GM12801 (cell line): ENCODE measurements at regions not wholly inside any gene's neighbourhood (a gene's known extent, or its start where the extent isn't known, plus 50 kb on each side); places are given as distances from the start of the nearest gene placed in this dataset.

Experiments used
- CTCF ChIP-seq: IDR thresholded peaks from one replicate; pipeline ENCODE4 v1.5.1; 2011; ENCODE audit warnings: control low read depth; ENCODE audit not compliant: insufficient read length; ENCODE audit errors: extremely low read depth

- no peak for TF ChIP-seq CTCF
These were observed 122.2 kb downstream of the ANKRD60 start for GRCh38 chr20:58106143-58106750.

DNA sequence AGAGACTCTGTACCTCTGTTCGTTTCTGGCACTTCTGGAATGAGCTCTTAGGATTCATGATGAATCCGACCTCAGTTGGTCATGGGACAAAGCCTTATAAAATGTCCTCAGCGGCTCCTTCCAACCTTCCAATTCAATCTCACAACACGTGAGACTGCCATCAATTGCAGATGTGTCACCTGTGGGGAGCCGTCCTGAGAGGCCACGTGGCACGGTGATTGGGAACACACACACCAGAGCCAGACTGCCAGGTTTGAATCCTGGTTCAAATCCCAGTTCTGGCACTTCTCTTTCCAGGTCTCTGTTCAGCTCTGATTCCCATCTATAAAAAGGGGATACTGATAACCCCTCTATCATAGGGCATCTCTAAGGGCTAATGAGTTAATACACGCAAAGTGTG, 124.5 kb downstream of the ANKRD60 start:
- TF ChIP-seq CTCF, result no peak

- TF ChIP-seq CTCF, result no peak
These were observed 124.9 kb downstream of the ANKRD60 start for GRCh38 chr20:58103517-58103904.

GRCh38 chr20:58102744-58103516, 125.5 kb downstream of the ANKRD60 start:
- TF ChIP-seq CTCF, result no peak

- TF ChIP-seq CTCF, result no peak
These were observed 126.2 kb downstream of the ANKRD60 start for GRCh38 chr20:58102261-58102660.

GRCh38 chr20:58100731-58101356, 127.6 kb downstream of the ANKRD60 start:
- no peak for TF ChIP-seq CTCF

DNA sequence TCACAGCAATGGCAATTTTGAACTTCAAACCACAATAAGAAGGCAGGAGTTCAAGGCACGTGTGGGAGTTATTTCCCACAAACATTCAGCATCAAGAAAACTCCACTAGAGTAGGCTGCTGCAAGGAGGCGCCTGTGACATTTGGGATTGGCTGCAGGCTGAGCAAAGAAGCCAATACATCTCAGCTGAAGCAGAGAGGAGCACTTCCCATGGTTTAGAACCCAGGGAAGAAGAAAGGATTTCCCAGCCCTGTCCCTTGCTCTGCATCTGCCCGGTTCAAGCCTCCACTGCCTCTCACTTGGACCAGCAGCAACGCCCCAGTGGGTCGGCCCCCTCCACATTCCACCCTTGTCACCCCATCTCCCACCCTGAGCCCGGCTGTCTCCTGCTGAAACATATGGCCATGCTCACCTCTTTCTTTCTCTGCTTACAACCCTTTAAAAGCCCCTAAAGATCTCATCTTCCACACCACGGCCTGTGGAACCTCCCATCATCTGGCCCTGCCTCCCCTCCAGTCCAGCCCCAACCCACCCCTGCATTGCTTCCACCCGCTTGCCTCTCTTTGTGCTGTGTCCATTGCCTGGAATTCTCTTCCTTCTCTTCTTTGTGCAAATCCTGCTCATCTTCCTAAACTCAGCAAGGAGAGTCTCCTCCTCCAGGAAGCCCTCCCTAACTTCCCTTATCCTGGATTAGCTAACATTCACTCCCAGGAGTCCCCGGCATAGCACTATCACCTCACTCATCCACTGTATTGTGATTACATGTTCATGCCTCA, 128.3 kb downstream of the ANKRD60 start:
- no peak for TF ChIP-seq CTCF
